Bronchial epithelial cell (primary cell): ENCODE measurements at regions not wholly inside any gene's neighbourhood (a gene's known extent, or its start where the extent isn't known, plus 50 kb on each side); places are given as distances from the start of the nearest gene placed in this dataset.

Experiments
- DNase-seq: peaks from one replicate; pipeline ENCODE4 v3.0.0-alpha.2; 2010; ENCODE audit warnings: low read depth
- FAIRE-seq: peaks from 2 replicates; lab custom pipeline; 2011; peaks lifted over from hg19 to GRCh38; lab: Jason Lieb, UNC
- H3K27me3 ChIP-seq: 2 replicates; pipeline ENCODE4 v1.5.1; 2011; ENCODE audit warnings: low read length; ENCODE audit not compliant: control insufficient read depth, insufficient read depth
- H3K36me3 ChIP-seq: 2 replicates; pipeline ENCODE4 v1.5.1; 2011; ENCODE audit warnings: low read length; ENCODE audit not compliant: control insufficient read depth, insufficient read depth
- H3K4me3 ChIP-seq: 2 replicates; pipeline ENCODE4 v1.5.1; 2011; ENCODE audit warnings: mild to moderate bottlenecking, low read depth, low read length, control low read depth
- CTCF ChIP-seq: IDR thresholded peaks from 2 replicates; pipeline ENCODE4 v1.5.1; 2011; ENCODE audit warnings: mild to moderate bottlenecking, moderate library complexity, low read length, control low read depth, inconsistent platforms; ENCODE audit not compliant: insufficient read depth, severe bottlenecking

GRCh38 chr6:6940031-6941025 lies 167.4 kb upstream of the RREB1 start:
- FAIRE-seq: no peak

GRCh38 chr6:6941201-6941600 lies 166.6 kb upstream of the RREB1 start:
- Histone ChIP-seq H3K36me3 (no peaks in the 10 kb centered on the region), H3K4me3 (no peak overlapping the region), H3K27me3 (no peaks in the 10 kb centered on the region)
- FAIRE-seq: no peak
- TF ChIP-seq CTCF: no peak
- no peak for DNase-seq

More at GRCh38 chr6:6940031-6941025, 167.4 kb upstream of the RREB1 start:
- H3K36me3 ChIP-seq: no peaks in the 10 kb centered on the region
- no peak for DNase-seq
- H3K4me3 ChIP-seq: no peak overlapping the region
- no peaks in the 10 kb centered on the region for H3K27me3 ChIP-seq
- TF ChIP-seq CTCF: no peak

- no peaks in the 10 kb centered on the region for H3K27me3 ChIP-seq
- DNase-seq (no peak), FAIRE-seq (no peak)
- no peak for TF ChIP-seq CTCF
- H3K4me3 ChIP-seq: no peak overlapping the region
- H3K36me3 ChIP-seq: no peaks in the 10 kb centered on the region
Observed at GRCh38 chr6:6942091-6942490, 165.7 kb upstream of the RREB1 start.

GRCh38 chr6:6942831-6943230 lies 164.9 kb upstream of the RREB1 start:
- Histone ChIP-seq H3K4me3 (no peak overlapping the region), H3K27me3 (no peaks in the 10 kb centered on the region), H3K36me3 (no peaks in the 10 kb centered on the region)
- no peak for DNase-seq
- no peak for FAIRE-seq
- no peak for TF ChIP-seq CTCF

- TF ChIP-seq CTCF: no peak
- H3K4me3 ChIP-seq: no peak overlapping the region
Observed at GRCh38 chr6:6943421-6943820, 164.3 kb upstream of the RREB1 start.

More at GRCh38 chr6:6943421-6943820, 164.3 kb upstream of the RREB1 start:
- DNase-seq (no peak), FAIRE-seq (no peak)
- H3K36me3 ChIP-seq: no peaks in the 10 kb centered on the region
- H3K27me3 ChIP-seq: no peaks in the 10 kb centered on the region
